ENCODE measurements at regions not wholly inside any gene's neighbourhood (a gene's known extent, or its start where the extent isn't known, plus 50 kb on each side); places are given as distances from the start of the nearest gene placed in this dataset.

GRCh38 chr13:89965252-89965651 lies 1382.2 kb upstream of the MIR17HG start:
- TF ChIP-seq ZNF423 (tag by site-specific recombination; IDR thresholded peaks at IDR 0.05) (no peak), CTCF (tag by site-specific recombination; IDR thresholded peaks at IDR 0.05) (no peak), ZNF18 (tag by site-specific recombination; IDR thresholded peaks at IDR 0.05) (no peak), OSR2 (tag by site-specific recombination; IDR thresholded peaks at IDR 0.05) (no peak), ZNF639 (tag by site-specific recombination; IDR thresholded peaks at IDR 0.05) (no peak), YY1 (tag by site-specific recombination; IDR thresholded peaks at IDR 0.05) (no peak)

Measured in HEK293 (cell line).